BJ (cell line): ENCODE measurements at regions not wholly inside any gene's neighbourhood (a gene's known extent, or its start where the extent isn't known, plus 50 kb on each side); places are given as distances from the start of the nearest gene placed in this dataset.
"Not testable (repeated sequence)": the region's sequence is repeated elsewhere in the genome, so short reads cannot be mapped to it uniquely, and the experiment has no call there.

Source experiments
- CTCF ChIA-PET: fragments of 350-600 bp; formaldehyde crosslinking; extraction: SDS; loops from one replicate; lab custom pipeline; 2021; ENCODE audit warnings: antibody characterized with exemption, inconsistent platforms; lab: Yijun Ruan, JAX
- POLR2A ChIA-PET: fragments of 300-600 bp; sonication (Branson Sonifier 250); formaldehyde crosslinking; extraction: SDS; loops from one replicate; lab custom pipeline; 2021; ENCODE audit warnings: antibody characterized with exemption; lab: Charles Lee
- DNase-seq: peaks from one replicate; pipeline ENCODE4 v3.0.0-alpha.2; 2011; ENCODE audit warnings: low read depth
- H3K27me3 ChIP-seq: 2 replicates; pipeline ENCODE4 v1.6.0; 2011; ENCODE audit warnings: low read length; ENCODE audit not compliant: control insufficient read depth, insufficient read depth
- H3K36me3 ChIP-seq: 2 replicates; pipeline ENCODE4 v1.5.1; 2011; ENCODE audit warnings: low read length; ENCODE audit not compliant: control insufficient read depth, insufficient read depth
- H3K4me3 ChIP-seq: 2 replicates; pipeline ENCODE4 v1.5.1; 2011; ENCODE audit warnings: low read depth, mild to moderate bottlenecking, control low read depth, low read length
- CTCF ChIP-seq: IDR thresholded peaks from 2 replicates; pipeline ENCODE4 v1.5.1; 2011; ENCODE audit warnings: low read depth, mild to moderate bottlenecking, control low read depth, inconsistent platforms, low read length, moderate library complexity; ENCODE audit not compliant: insufficient read depth

GRCh38 chr4:75169020-75169419, 236.1 kb downstream of the PARM1 start:
- POLR2A ChIA-PET: no interaction called here

GRCh38 chr4:75168548-75168947, 235.6 kb downstream of the PARM1 start:
- ChIA-PET CTCF (no interaction called here), POLR2A (no interaction called here)
- DNase-seq: no peak
- Histone ChIP-seq H3K36me3 (no peaks in the 10 kb centered on the region), H3K27me3 (no peaks in the 10 kb centered on the region), H3K4me3 (no peak overlapping the region)
- no peak for TF ChIP-seq CTCF

More at GRCh38 chr4:75169020-75169419, 236.1 kb downstream of the PARM1 start:
- DNase-seq: no peak
- TF ChIP-seq CTCF: no peak
- Histone ChIP-seq H3K4me3 (no peak overlapping the region), H3K36me3 (no peaks in the 10 kb centered on the region), H3K27me3 (no peaks in the 10 kb centered on the region)
- CTCF ChIA-PET: no interaction called here

DNA sequence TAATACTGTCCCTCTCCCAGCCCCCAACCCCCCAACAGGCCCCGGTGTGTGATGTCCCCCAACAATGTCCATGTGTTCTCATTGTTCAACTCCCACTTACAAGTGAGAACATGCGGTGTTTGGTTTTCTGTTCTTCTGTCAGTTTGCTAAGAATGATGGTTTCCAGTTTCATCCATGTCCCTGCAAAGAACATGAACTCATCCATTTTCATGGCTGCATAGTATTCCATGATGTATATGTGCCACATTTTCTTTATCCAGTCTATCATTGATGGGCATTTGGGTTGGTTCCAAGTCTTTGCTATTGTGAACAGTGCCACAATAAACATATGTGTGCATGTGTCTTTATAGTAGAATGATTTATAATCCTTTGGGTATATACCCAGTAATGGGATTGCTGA, 232.2 kb downstream of the PARM1 start:
- CTCF ChIA-PET, POLR2A ChIA-PET: not testable (repeated sequence)

GRCh38 chr4:75158451-75158850, 225.5 kb downstream of the PARM1 start:
- TF ChIP-seq CTCF: no peak
- Histone ChIP-seq H3K4me3 (no peak overlapping the region), H3K27me3 (no peaks in the 10 kb centered on the region), H3K36me3 (no peaks in the 10 kb centered on the region)
- ChIA-PET CTCF (no interaction called here), POLR2A (no interaction called here)
- no peak for DNase-seq

More for the DNA sequence above, 232.2 kb downstream of the PARM1 start:
- not testable (repeated sequence) for DNase-seq, H3K27me3 ChIP-seq, H3K4me3 ChIP-seq, H3K36me3 ChIP-seq

GRCh38 chr4:75154994-75155393, 222.1 kb downstream of the PARM1 start:
- no peak for DNase-seq
- no peaks in the 10 kb centered on the region for H3K36me3 ChIP-seq
- no peak overlapping the region for H3K4me3 ChIP-seq
- CTCF ChIA-PET: no interaction called here
- POLR2A ChIA-PET: no interaction called here
- H3K27me3 ChIP-seq: no peaks in the 10 kb centered on the region
- TF ChIP-seq CTCF: no peak

DNA sequence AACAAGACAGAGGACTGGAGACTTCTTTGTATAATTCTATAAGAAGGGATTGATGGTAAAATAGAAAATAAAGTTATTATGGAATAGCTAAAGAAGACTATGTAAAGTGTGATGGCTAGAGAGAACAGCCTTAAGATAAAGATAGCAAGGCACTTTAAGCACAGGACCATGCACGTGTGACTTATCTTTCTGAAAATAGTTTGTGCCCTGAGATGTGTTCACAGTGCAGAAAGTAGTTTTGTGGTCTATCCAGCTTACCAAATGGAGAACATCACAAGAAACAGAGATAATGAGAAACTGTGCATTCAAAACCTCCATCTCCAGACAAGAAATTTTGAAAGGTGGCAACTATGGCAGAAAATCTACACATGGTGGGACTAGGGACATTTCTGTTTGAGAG, 213.3 kb downstream of the PARM1 start:
- TF ChIP-seq CTCF: no peak
- H3K4me3 ChIP-seq: no peak overlapping the region
- H3K27me3 ChIP-seq: no peaks in the 10 kb centered on the region
- POLR2A ChIA-PET: no interaction called here
- H3K36me3 ChIP-seq: no peaks in the 10 kb centered on the region
- no peak for DNase-seq
- CTCF ChIA-PET: no interaction called here
